ENCODE measurements at regions not wholly inside any gene's neighbourhood (a gene's known extent, or its start where the extent isn't known, plus 50 kb on each side); places are given as distances from the start of the nearest gene placed in this dataset.
"Not testable (repeated sequence)": the region's sequence is repeated elsewhere in the genome, so short reads cannot be mapped to it uniquely, and the experiment has no call there.

DNA sequence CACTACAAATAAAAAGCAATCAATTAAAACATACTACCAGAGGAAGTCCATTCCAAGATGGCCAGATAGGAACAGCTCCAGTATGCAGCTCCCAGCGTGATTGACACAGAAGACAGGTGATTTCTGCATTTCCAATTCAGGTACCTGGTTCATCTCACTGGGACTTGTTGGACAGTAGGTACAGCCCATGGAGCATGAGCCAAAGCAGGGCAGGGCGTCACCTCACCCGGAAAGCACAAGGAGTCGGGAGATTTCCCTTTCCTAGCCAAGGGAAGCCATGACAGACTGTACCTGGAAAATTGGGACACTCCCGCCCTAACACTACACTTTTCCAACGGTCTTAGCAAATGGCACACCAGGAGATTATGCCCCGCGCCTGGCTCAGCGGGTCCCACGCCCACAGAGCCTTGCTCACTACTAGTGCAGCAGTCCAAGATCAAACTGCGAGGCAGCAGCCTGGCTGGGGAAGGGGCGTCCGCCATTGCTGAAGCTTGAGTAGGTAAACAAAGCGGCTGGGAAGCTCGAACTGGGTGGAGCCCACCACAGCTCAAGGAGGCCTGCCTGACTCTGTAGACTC, 106.0 kb downstream of the BUD13 start:
- not testable (repeated sequence) for DNase-seq (ENCODE audit: low read depth)

DNA sequence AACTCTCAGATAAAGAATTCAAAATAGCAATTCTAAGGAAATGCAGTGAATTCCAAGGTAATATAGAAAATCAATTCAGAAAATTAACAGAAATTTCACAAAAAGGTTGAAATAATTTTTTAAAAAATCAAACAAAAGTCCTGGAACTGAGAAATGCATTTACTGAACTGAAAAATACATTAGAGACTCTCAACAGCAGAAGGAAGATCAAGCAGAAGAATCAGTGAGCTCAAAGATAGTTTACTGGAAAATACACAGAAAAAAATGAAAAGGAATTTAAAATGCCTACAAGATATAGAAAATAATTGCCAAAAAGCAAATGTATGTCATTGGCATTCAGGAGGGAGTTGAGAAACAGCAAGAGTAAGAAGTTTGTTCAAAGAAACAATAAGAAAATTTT, 107.3 kb downstream of the BUD13 start:
- no peak for DNase-seq (ENCODE audit: low read depth)

DNA sequence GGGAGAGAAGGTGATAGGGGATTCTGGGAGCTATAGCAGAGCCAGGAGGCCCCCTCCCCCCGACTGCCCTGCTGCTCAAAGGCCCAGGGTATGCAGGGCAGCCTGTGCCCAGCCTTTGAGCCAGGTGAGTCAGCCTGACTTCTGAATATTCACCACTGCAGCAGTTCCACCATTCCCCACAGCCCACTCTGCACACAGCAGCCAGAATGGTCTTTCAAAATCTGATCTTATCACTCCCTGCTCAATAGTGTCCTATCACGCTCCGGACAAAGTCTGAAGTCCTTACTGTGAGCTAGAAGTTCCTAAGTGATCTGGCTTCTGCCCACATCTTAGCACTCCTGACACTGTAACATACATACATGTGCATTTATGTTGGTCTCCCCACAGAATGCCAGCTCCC, 111.7 kb downstream of the BUD13 start:
- no peak for DNase-seq (ENCODE audit: low read depth)

DNA sequence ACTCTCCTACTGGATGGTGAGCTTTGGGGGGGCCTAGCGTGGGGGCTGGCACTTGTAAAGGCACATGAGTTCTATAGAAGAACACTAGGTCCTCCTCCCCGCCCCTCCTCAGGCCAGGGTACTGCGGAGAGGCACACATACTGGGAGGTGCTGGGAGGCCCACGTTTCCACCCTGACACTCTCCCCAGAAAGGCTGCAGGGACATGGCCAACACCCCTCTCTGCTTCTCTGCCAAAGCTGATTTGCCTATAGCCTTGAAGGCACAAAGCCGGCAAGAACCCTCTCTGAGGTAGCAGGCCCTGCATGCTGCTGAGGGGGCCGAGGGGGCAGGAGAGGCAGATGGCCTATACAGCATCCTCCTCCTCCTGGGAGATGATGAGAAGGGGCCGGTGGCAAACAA, 112.8 kb downstream of the BUD13 start:
- no peak for DNase-seq (ENCODE audit: low read depth)

DNA sequence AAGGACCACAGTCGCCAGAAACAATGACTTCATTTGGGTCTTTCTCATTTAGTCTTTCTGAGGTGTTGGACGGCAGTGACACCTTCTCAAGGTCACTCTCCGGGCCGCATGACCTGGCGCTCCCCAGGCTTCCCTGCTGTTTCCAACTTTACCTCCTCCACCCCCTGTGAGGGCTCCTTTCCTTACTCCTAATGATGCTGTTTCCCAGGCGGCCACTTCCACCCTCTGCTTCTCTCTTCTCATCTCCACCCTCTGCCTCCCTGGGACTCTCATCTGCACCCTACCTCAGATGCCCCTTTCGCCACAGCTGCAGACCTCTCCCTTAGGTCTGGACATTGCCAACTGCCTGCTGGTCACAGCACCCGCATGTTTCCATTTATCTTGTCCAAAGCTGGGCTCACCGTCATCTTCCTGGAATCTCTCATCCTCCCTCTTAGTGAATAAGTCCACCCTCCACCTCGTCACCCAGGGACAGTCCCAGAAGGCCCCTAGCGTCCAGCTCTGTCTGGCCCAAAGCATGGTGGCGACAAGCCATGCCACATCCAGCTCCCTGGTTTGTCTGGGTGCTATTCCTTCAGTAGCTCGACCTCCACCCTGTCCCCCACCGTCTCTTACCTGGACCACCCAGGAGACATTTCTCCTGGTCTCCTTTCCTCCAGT, 113.8 kb downstream of the BUD13 start:
- DNase-seq (ENCODE audit: low read depth), result no peak

DNA sequence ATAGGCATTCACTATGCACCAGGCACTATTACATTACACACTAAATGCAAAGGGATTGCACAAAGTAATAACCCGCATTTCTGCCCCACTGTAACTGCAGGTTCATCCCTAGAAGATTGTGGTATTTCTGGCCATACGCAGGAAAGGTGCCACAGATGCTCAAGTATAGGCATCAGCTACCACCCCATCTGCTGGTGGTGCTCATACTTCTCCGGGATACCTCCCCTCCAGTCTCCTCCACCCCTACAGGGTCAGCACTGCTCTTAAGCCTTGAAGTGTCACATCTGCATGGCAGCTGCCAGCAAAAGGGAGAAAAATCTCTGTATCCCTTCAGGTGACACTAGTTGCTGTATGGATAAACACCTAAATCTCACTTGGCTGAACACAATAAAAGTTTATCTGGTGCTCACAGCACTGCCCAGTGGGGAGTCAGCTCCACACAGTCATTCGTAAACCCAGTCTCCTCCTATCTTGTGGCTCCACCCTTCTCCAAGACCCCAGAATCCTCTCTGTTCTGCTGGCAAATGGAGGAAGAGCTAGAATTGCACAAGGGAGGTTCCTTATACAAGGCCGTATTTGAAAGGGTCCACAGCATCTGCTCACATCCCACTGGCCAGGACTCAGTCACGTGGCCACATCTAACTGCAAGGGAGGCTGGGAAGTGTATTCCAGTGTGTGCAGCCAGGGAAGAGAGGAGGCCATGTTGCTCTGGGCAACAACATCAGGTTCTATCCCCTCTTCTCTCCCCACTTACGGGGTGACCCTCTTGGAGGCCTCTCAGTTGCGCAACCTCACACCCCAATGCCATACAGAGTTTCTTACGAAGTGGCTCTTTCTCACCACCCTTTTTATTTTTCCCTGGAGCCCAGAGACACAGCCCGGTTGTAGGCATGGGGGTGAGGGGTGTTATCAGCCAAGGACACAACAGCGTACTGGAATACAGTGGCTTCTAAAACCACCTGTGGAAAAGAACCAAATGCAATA, 114.7 kb downstream of the BUD13 start:
- DNase-seq (ENCODE audit: low read depth), result no peak

DNA sequence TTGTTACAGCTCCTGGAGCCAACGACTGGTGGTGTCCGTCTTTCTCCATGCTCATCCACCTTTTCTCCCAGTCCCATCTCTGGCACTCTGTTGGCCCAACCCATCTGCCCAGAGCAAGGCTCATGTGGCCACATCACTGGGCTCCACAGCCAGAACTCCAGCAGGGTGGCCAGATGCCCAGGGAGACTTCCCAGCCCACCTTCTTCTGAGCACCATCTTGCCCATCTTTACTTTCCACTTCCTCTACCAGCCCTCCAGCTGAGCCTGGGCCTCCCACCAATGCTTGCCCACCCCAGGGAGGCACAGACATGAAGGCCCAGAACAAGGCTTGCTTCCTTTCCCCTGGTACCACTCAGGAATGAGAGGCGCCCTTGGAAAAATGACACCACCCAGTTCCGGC, 116.8 kb downstream of the BUD13 start:
- DNase-seq (ENCODE audit: low read depth), result no peak

DNA sequence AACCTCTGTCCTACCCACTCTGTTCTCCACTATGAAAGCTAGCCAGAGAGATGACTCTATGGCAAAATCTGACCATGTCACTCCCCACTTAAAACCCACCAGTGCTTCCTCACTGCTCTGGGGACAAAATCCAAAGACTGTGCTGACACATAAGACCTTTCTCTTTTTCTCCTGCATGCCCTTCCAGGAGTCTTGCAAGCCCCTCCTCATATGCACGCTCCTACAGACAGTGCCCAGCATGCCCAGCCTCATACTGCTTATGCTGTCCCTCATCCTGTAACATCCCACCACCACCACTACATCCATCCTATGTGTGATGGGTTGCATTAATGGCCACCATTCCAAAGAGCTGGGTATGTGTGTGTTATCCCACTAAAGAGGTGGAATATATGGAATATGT, 118.3 kb downstream of the BUD13 start:
- no peak for DNase-seq (ENCODE audit: low read depth)

DNA sequence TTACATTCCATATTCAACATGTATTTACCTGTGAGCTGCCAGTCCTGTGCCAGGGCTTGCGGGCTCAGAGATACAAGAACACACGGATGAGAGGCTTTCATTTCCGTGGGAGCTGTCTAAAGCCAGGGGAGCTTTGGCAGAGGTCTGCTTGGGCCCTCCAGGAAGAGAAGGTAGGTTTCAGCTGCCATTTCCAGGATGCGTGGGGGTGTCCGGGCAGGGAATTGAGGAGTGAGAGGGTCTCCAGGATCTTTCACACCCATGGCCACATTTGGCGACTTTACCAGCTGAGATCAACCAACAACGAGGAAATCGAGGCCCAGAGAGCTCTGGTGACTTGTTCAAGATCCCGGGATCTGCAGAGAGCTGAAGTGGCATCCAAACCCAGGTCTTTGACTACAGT, 119.6 kb downstream of the BUD13 start:
- no peak for DNase-seq (ENCODE audit: low read depth)

DNA sequence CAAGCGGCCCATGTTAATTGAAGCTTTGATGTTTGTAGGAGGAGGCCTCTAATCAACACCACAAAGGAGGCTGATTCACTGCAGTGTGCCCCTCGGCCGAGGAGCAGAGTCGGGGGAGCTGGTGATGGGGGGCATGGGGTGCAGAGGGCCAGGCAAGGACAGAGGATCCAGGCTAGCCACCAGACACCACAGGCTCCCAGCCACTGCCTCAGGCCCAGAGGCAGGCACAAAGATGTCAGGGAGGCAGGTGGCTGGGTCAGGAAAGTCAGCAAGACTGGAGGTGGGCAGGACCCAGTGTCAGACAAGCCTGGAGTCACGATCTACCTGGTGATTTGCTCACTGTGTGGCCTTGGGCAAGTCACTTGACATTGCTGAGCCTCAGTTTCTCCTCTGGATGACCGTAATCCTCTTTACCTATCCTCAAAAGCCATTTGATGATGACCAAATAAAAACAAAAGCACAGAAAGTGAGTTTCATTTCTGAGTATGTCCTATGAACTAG, 121.0 kb downstream of the BUD13 start:
- DNase-seq (ENCODE audit: low read depth), result no peak

DNA sequence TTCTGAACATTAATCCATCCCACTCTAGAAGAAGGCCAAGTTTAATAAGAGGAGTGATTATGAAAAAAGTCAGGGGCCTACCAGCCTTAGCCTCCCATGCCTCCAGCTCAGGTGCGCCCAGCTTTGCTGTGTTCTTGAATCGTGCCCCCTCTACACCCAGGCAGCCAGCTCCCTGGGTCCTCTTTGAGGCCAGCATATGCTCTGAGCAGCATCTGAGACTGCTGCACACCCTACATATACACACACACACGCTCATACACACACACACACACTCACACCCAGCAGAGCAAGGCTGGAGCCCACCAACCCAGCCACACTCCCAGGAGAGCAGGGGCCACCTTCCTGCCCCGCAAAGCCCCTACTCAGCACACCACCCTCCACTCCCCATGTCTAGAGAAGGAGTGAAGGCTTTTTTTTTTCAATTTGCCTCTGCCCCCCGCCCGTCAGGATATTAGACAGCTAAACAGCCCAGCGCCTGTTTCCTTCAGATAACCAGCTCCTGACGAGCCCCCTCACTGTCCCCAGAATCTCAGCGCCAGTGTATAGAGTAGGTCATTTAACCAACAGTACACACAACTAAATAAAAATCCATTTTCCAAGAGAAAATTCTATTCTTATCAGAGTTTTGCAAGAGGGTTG, 121.6 kb downstream of the BUD13 start:
- no peak for DNase-seq (ENCODE audit: low read depth)

DNA sequence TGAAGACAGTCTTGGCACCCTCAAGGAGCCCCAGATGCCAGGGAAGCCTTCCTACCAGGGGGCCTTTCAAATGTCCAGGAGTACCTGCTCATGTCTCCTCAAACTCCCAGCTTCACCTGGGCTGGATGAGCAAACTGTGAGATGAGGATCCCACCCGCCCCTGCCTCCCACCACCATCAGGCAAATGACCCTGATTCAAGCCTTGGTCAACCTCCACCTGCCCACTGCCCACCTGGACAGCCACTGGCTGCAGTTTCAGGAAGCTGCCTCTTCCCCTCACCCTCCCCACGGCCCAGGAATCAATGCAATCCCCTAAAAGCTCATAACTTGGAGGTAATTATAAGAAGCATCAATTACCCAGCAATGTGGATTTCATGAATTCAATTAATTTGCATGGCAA, 122.7 kb downstream of the BUD13 start:
- no peak for DNase-seq (ENCODE audit: low read depth)

DNA sequence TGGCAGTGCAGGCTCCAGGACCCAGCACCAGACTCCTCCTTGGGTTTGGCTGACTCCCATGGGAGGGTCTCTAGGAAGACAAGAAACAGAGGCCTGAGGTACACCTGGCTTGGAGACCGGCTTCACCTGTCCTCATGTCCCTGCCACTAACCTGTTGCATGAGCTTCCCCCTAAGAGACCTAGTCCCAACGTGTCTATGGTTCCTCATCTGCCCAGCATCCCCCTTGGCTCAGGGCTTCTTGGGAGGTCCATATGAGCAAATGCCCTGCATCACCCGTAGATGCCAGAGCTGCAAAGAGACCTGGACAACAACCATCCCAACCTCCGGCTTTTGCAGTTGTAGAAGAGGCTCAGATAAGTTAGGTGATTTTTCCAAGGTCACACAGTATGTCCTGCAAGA, 123.5 kb downstream of the BUD13 start:
- no peak for DNase-seq (ENCODE audit: low read depth)

DNA sequence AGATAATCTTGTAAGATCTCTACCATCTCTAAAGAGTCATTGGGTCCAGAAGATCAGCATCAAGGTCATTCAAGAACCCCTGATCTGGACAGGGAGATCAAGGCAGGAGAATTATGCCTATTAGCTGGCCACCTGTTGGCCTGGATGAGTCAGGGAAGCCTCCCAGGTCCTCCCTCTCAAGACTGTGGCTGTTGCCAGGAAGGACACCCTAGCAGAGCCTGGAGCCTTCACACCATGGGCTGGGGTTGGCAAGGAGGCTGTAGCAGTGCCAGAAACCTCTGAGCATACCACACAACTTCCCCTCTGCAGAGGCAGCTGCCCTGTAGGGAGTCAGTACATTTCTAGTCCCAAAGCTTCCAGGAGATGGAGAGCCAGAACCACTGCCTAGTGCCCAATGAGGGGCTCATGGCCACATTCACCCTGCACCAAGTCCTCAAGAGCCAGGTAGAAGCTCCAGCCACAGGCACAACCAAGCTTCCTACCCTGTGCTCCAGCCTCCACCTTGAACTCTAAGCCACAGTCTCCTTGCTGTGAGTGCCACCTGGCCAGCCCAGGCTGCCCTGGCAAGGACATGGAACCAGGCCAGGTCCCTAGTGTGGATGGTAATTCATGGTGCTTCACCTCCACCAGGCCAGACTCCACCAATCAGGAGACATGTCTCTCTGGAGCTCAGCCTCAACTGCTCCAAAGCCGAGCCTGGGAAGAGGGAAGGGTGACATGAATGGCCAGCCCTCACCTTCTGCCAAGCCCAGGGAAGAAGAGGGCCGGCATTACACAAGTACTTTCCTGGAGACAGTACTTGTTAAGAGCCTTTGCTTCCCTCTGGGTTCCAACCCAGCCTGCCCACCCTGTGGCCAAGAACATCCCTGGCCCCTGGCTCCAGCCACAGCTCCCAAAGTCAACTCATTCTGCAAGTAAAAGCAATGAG, 124.3 kb downstream of the BUD13 start:
- DNase-seq (ENCODE audit: low read depth), result no peak

DNA sequence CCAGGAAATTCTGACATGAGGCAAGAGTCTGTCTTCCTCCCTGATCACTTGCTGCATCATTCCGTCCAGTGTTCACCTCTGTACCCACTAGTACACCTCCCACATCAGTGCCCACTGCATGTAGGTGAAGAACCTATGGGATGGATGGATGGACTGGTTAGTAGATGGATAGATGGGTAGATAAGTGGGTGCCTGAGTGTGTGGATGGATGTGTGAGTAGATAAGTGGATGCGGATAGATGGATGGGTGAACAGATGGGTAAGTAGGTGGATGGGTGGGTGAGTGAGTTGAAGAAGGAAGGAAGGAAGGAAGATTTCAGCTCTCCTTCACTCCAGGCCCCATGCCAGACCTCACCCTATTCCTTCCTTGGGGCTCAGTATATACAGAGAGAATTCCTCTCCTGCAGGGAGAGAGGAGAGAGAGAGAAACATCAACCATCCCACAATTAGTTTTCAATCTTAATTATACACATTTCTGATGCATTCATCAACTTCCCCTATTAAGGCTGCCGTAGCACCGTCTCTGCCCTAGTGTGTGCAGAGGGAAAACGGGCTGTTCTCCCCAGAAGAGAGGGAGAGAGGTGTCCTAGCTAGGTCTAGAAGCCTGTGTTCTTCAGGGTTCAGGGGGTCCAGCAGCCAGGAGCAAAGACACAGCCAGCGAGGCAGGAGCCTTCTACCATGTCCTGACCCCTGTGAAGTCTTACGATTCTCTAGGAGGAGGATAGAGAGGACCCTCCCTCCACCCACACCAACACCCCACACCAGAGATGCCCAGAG, 125.3 kb downstream of the BUD13 start:
- DNase-seq (ENCODE audit: low read depth), result no peak

DNA sequence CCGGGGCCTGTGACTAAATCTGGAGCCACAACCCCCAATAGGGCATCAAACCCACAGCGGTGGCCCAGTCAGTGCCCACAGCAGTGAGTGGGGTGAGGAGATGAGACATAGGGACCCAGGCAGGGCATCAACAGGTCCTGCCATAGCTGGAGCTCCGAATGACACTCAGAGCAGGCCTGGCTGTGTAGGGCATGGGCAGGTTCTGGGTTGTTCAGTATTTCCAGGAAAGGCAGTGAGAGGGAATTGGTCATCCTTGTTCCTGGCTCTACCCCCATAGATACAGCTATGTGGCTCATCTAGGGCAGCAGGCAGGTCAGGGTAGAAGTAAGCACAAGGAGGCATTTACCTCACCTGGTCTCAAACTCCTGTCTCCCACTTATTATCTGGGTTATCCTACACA, 126.6 kb downstream of the BUD13 start:
- no peak for DNase-seq (ENCODE audit: low read depth)

DNA sequence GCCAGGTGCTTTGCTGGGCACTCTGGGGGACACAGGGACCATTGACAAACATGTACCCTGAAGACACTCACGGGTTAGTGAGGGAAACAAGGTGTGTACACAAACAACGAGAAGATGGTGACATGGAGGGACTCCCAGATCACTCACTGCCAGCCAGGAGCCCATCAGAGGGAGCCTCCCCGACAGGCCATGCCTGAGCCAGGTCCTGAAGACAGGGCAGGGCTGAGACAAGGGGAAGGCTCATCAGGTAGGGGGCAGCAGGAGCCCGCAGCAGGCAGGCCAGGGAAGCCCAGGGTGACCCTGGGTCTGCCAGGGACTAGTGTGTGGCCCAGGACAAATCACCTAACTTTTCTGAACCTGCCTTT, 127.9 kb downstream of the BUD13 start:
- no peak for DNase-seq (ENCODE audit: low read depth)

DNA sequence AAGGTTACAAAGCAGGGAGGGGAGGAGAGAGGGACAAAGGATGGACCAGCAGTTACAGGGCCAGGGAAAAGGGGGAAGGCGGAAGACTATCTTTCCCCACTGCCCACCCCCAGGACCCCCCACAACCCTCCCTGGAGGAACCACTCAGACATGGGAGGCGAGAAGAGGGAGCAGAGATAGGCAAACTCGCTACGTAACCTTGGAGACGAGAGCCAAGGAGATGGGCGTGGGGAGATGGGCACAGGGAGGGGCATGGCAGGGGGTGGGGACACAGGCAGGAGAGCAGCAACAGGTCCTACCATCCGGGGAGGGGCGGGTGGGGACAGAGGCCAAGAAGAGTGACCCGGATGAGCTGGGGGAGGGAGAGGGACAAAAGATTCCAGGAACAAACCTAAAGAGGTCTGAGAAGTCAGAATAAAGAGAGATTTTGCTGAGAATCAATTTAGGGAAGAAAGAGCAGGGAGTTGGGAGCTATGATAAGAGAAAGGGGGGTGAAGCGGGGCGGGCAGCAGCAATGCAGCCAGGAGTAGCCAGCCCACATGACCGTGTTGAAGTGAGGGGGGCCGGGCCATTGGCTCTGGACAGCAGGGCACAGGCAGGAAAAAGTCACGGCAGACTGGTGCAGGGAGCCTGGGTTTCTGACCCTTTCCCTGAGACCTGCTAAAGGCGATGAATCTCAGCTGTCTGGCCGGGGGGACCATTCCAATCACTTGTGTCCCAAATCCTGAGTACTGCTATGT, 128.4 kb downstream of the BUD13 start:
- no peak for DNase-seq (ENCODE audit: low read depth)

DNA sequence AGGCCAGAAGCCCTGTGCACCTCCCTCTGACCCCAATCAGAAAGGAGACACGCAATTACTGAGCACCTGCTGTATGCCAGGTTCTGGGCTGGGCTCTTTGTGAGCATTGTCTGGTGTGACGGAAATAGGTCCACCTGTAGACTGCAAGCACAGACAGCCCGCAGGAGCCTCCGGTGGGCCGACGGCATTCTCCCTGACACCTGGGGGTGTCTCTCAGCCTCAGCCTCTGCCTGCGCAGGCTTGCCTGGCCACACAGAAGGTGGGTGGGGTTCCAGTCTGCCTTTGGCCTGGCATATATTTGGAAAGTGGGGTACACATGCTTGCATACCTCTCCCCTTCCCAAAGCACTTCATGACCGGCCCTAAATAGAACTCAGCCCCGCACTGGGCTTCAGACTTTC, 129.3 kb downstream of the BUD13 start:
- no peak for DNase-seq (ENCODE audit: low read depth)

DNA sequence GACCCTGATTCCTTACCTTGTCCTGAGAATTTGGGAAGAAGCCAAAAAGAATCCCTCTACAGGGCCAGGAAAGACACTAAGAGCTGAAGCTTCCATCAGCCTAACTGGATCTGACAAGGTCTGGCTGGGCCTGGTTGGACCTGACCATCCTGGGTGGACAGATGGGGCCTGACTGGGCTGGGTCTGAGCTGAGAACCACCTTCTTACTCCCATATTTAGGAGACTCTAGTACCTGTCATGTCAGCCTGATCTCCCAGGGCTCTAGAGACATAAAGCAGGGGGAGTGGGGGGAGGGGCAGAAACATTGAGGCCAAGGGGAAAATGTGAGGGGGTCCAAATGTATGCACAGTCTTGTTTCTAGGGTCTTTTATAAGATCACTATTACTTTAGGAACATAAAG, 129.9 kb downstream of the BUD13 start:
- DNase-seq (ENCODE audit: low read depth), result no peak
